T follicular helper cell (primary cell): ENCODE measurements at regions not wholly inside any gene's neighbourhood (a gene's known extent, or its start where the extent isn't known, plus 50 kb on each side); places are given as distances from the start of the nearest gene placed in this dataset.

Experiments used
- DNase-seq: peaks from one replicate; pipeline ENCODE4 v3.0.0-alpha.2; 2020; ENCODE audit warnings: low read depth

- DNase-seq, result no peak
Measured at GRCh38 chr4:129167640-129168260, 71.8 kb downstream of the C4orf33 start.

- DNase-seq, result no peak
Measured at GRCh38 chr4:129172181-129172580, 76.2 kb downstream of the C4orf33 start.

GRCh38 chr4:129176864-129177263 is 80.9 kb downstream of the C4orf33 start:
- no peak for DNase-seq

DNA sequence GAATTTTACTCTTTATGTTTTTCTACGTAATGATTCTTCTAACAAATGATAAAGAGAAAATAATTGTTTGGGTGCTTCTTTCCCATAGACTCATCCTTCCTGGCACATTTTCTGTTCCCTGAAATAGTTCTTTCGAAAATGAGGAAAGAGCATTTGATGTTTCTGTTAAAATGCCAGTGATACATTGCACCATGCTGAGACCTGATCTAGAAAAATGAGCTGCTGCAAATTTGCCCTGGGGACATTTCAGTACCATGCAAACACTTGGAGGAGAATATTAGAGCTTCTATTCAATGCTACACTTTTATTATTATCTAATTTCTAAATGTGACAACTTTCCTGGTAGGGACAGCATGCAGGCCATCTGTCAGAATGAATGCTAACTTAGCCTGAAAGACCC is 83.3 kb downstream of the C4orf33 start:
- no peak for DNase-seq

GRCh38 chr4:129189630-129190029 is 93.7 kb downstream of the C4orf33 start:
- no peak for DNase-seq

- DNase-seq, result no peak
Measured at GRCh38 chr4:129193357-129194100, 97.6 kb downstream of the C4orf33 start.

DNA sequence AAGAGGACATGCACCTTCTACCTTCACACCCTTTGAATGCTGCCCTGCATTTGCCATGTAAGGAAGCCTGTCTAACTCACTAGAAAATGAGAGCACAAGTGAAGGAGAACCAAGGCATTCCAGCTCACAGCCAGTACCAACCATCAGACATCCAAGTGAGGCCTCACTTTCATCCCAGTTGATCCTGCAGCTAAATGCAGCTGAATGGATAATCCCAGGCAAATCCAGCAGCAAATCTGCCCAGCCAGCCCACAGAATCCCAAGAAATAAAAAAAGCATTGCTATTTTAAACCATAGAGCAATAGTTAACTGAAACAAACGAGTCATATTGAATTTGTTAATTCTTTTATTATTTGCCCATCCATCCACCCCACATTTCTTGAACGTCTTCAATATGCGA is 112.5 kb downstream of the C4orf33 start:
- DNase-seq, result no peak

DNA sequence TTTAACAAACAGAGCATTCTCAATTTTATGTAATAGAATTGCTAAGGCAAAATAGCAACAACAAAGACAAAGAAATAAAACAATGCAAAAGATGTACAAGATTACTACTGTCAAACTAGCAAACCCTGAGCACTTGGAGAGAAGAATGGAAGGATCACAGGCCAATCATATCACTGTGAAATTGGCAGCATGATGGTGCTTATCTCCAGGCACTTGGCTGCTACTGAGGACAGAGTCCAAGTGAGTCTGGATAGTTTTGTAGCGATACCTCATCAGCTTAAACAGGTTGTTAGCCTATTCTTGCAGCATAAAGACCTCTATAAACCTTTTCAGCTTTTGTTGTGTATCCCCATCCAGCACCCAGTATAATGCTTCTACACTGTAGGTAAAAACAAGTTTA is 117.7 kb downstream of the C4orf33 start:
- no peak for DNase-seq

- no peak for DNase-seq
Measured at GRCh38 chr4:129218360-129218759, 122.4 kb downstream of the C4orf33 start.

DNA sequence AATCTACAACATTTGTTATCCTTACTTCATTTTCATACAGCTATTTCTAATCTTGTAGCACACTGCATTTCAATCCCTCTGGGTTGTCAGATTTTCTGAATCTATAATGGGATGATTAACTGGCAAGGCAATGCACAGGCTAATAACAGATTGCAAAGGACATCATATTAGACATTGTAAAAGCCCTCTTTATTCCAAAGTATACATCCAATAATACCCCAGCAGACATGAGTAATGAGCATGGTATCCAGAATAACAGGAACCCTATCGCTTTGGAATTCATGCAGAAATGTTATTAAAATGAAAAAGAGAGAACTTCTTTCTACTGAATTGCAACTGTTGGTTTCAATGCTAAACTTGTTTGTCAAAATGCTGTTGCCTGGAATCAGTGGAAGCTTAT is 122.9 kb downstream of the C4orf33 start:
- DNase-seq, result no peak

GRCh38 chr4:129220254-129220653 is 124.3 kb downstream of the C4orf33 start:
- DNase-seq, result no peak

- DNase-seq, result no peak
Measured at GRCh38 chr4:129223945-129224344, 128.0 kb downstream of the C4orf33 start.

DNA sequence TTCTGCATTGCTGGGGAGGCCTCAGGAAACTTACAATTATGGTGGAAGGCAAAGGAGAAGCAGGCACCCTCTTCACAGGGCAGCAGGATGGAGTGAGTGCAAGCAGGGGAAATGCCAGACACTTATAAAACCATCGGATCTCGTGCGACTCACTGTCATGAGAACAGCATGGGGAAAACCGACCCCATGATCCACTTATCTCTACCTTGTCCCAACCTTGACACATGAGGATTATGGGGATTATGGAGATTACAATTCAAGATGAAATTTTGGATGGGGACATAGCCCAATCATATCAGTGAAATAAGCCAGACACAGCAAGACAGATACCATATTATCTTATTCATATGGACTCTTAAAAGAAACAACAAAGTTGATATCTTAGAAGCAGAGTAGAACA is 134.9 kb downstream of the C4orf33 start:
- no peak for DNase-seq

GRCh38 chr4:129231945-129232588 is 136.1 kb downstream of the C4orf33 start:
- DNase-seq, result no peak

- no peak for DNase-seq
Measured at GRCh38 chr4:129232589-129233337, 136.8 kb downstream of the C4orf33 start.

- DNase-seq, result no peak
Measured at GRCh38 chr4:129233691-129234090, 137.7 kb downstream of the C4orf33 start.

DNA sequence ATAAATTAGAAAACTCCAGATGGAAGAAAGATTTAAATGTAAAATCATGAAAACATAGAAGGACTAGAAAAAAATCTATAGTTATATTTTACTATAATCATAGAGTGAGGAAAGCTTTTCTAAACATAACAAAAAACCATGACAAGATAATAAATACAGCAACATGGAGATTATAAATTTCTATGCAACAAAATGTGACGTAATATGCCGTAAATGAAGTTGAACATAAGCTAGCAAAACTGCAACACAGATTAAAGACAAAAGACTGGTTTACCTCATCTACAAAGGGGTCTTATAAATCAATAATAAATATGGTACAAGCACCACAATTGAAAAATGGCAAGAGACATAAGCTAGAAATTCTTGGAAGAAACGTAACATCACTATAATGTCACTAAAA is 140.4 kb downstream of the C4orf33 start:
- DNase-seq, result no peak

- no peak for DNase-seq
Measured at GRCh38 chr4:129239088-129239487, 143.1 kb downstream of the C4orf33 start.

- DNase-seq, result no peak
Measured at GRCh38 chr4:129240816-129241215, 144.9 kb downstream of the C4orf33 start.

- DNase-seq, result no peak
Measured at GRCh38 chr4:129246145-129246544, 150.2 kb downstream of the C4orf33 start.

DNA sequence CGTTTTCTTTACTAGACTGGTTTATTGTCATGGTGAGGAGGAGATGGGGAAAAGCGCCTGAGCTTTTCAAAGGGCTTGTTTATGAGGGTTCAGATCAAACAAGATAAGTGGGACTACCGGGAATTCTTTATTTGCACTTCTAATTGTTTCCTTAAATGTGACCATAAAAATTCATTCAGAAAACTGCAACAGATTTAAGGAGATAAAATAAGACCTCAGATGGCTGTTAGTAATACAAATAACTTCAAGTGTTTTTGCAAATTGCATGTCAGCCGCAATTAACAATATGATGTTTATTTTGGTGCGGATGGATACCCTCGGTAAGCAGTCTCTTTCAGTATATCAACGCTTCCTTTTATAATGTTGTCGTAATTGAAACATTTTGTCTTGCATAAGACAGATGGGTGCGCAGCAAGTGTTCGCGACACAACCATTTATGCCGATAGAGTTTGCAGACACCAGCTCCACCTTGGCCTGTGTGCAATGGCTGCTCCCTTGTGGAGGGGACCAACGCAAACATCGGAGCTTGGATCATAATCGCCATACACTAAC is 151.0 kb downstream of the C4orf33 start:
- no peak for DNase-seq

- DNase-seq, result no peak
Measured at GRCh38 chr4:129248621-129249020, 152.7 kb downstream of the C4orf33 start.
